DMS153 (cell line): ENCODE measurements at regions not wholly inside any gene's neighbourhood (a gene's known extent, or its start where the extent isn't known, plus 50 kb on each side); places are given as distances from the start of the nearest gene placed in this dataset.
"Not testable (repeated sequence)": the region's sequence is repeated elsewhere in the genome, so short reads cannot be mapped to it uniquely, and the experiment has no call there.

Experiments used
- DNase-seq: peaks from one replicate; lab custom pipeline; 2025; lab: John Stamatoyannopoulos, UW

GRCh38 chr9:20238921-20239320 lies 383.4 kb downstream of the MLLT3 start:
- DNase-seq = no peak

- DNase-seq = no peak
Observed at GRCh38 chr9:20237686-20238085, 384.6 kb downstream of the MLLT3 start.

GRCh38 chr9:20236676-20237075 lies 385.6 kb downstream of the MLLT3 start:
- peak; percentile 94 for DNase-seq

GRCh38 chr9:20235206-20235605 lies 387.1 kb downstream of the MLLT3 start:
- DNase-seq = not testable (repeated sequence)

GRCh38 chr9:20228096-20228495 lies 394.2 kb downstream of the MLLT3 start:
- no peak for DNase-seq

GRCh38 chr9:20227166-20227874 lies 395.0 kb downstream of the MLLT3 start:
- no peak for DNase-seq

- no peak for DNase-seq
Observed at GRCh38 chr9:20226345-20226744, 396.0 kb downstream of the MLLT3 start.

- DNase-seq = no peak
Observed at GRCh38 chr9:20225826-20226225, 396.5 kb downstream of the MLLT3 start.

- DNase-seq = no peak
Observed at GRCh38 chr9:20224756-20225155, 397.5 kb downstream of the MLLT3 start.

- DNase-seq = no peak
Observed at GRCh38 chr9:20220286-20220685, 402.0 kb downstream of the MLLT3 start.

- DNase-seq = no peak
Observed at GRCh38 chr9:20219437-20219836, 402.9 kb downstream of the MLLT3 start.

- no peak for DNase-seq
Observed at GRCh38 chr9:20217596-20217995, 404.7 kb downstream of the MLLT3 start.

- no peak for DNase-seq
Observed at GRCh38 chr9:20216438-20216837, 405.9 kb downstream of the MLLT3 start.

- DNase-seq = no peak
Observed at GRCh38 chr9:20215552-20215951, 406.7 kb downstream of the MLLT3 start.

GRCh38 chr9:20212806-20213205 lies 409.5 kb downstream of the MLLT3 start:
- DNase-seq = no peak

GRCh38 chr9:20209391-20210340 lies 412.6 kb downstream of the MLLT3 start:
- DNase-seq = no peak

GRCh38 chr9:20208961-20209371 lies 413.3 kb downstream of the MLLT3 start:
- no peak for DNase-seq

- no peak for DNase-seq
Observed at GRCh38 chr9:20208226-20208625, 414.1 kb downstream of the MLLT3 start.

GRCh38 chr9:20207176-20207575 lies 415.1 kb downstream of the MLLT3 start:
- no peak for DNase-seq

- no peak for DNase-seq
Observed at GRCh38 chr9:20205821-20206220, 416.5 kb downstream of the MLLT3 start.

GRCh38 chr9:20200991-20201431 lies 412.2 kb upstream of the SLC24A2 start:
- no peak for DNase-seq

GRCh38 chr9:20200581-20200980 lies 411.7 kb upstream of the SLC24A2 start:
- no peak for DNase-seq

- no peak for DNase-seq
Observed at GRCh38 chr9:20199111-20199510, 410.3 kb upstream of the SLC24A2 start.
